ENCODE measurements at regions not wholly inside any gene's neighbourhood (a gene's known extent, or its start where the extent isn't known, plus 50 kb on each side); places are given as distances from the start of the nearest gene placed in this dataset.

- H3K4me3 ChIP-seq (ENCODE audit: control insufficient read depth, low read depth, low read length), result no peak overlapping the region
- TF ChIP-seq CTCF (conservative IDR thresholded peaks at IDR 0.05; ENCODE audit: control insufficient read depth, insufficient read depth, low read depth, low read length), result no peak
Measured at GRCh38 chr4:14772388-14772787, 229.9 kb upstream of the CPEB2 start.

GRCh38 chr4:14783011-14783877 lies 219.0 kb upstream of the CPEB2 start:
- H3K4me3 ChIP-seq (ENCODE audit: control insufficient read depth, low read depth, low read length), result no peak overlapping the region
- DNase-seq (ENCODE audit: low read depth), result peak; percentile 90
- no peak for TF ChIP-seq CTCF (conservative IDR thresholded peaks at IDR 0.05; ENCODE audit: control insufficient read depth, insufficient read depth, low read depth, low read length)

More at GRCh38 chr4:14772388-14772787, 229.9 kb upstream of the CPEB2 start:
- DNase-seq (ENCODE audit: low read depth), result no peak

GRCh38 chr4:14787221-14787620 lies 215.1 kb upstream of the CPEB2 start:
- no peak for DNase-seq (ENCODE audit: low read depth)
- no peak for TF ChIP-seq CTCF (conservative IDR thresholded peaks at IDR 0.05; ENCODE audit: control insufficient read depth, insufficient read depth, low read depth, low read length)
- no peak overlapping the region for H3K4me3 ChIP-seq (ENCODE audit: control insufficient read depth, low read depth, low read length)

GRCh38 chr4:14787894-14788293 lies 214.4 kb upstream of the CPEB2 start:
- peak; percentile 31 for DNase-seq (ENCODE audit: low read depth)
- TF ChIP-seq CTCF (conservative IDR thresholded peaks at IDR 0.05; ENCODE audit: control insufficient read depth, insufficient read depth, low read depth, low read length), result peak; percentile 53
- no peak overlapping the region for H3K4me3 ChIP-seq (ENCODE audit: control insufficient read depth, low read depth, low read length)

GRCh38 chr4:14790494-14790893 lies 211.8 kb upstream of the CPEB2 start:
- TF ChIP-seq CTCF (conservative IDR thresholded peaks at IDR 0.05; ENCODE audit: control insufficient read depth, insufficient read depth, low read depth, low read length), result no peak
- H3K4me3 ChIP-seq (ENCODE audit: control insufficient read depth, low read depth, low read length), result no peak overlapping the region
- no peak for DNase-seq (ENCODE audit: low read depth)

- peak; percentile 26 for DNase-seq (ENCODE audit: low read depth)
- no peak for TF ChIP-seq CTCF (conservative IDR thresholded peaks at IDR 0.05; ENCODE audit: control insufficient read depth, insufficient read depth, low read depth, low read length)
- H3K4me3 ChIP-seq (ENCODE audit: control insufficient read depth, low read depth, low read length), result no peak overlapping the region
Measured at GRCh38 chr4:14792702-14793227, 209.5 kb upstream of the CPEB2 start.

Data from fibroblast of mammary gland (primary cell).